Naive B cell (primary cell): ENCODE measurements at regions not wholly inside any gene's neighbourhood (a gene's known extent, or its start where the extent isn't known, plus 50 kb on each side); places are given as distances from the start of the nearest gene placed in this dataset.
"Not testable (repeated sequence)": the region's sequence is repeated elsewhere in the genome, so short reads cannot be mapped to it uniquely, and the experiment has no call there.

Experiments
- ATAC-seq, 2 donors: fragments of 150-1000 bp; cut with Tn5 transposase; 2 replicates each; pipeline ENCODE4 v1.10.0; 2021; ENCODE audit warnings: low read depth in 2 of 2, mild to moderate bottlenecking in 2 of 2, moderate library complexity in 2 of 2
- DNase-seq: peaks from one replicate; pipeline ENCODE4 v3.0.0; 2022
- H3K27ac Mint-ChIP-seq, 6 donors: one replicate each; pipeline ENCODE4 v1.8.0; 2020 to 2022; ENCODE audit warnings: mild to moderate bottlenecking in 6 of 6, mixed read lengths in 6 of 6, moderate library complexity in 5 of 6, inconsistent platforms in 2 of 6
- H3K27me3 Mint-ChIP-seq, 3 donors: one replicate each; pipeline ENCODE4 v1.8.0; 2021 to 2022; ENCODE audit warnings: mixed read lengths in 3 of 3, mild to moderate bottlenecking in 1 of 3
- H3K36me3 Mint-ChIP-seq, 2 donors: one replicate each; pipeline ENCODE4 v1.8.0; 2020 to 2022; ENCODE audit warnings: mixed read lengths in 2 of 2, inconsistent platforms in 1 of 2, mild to moderate bottlenecking in 1 of 2
- H3K4me1 Mint-ChIP-seq, 3 donors: one replicate each; pipeline ENCODE4 v1.8.0; 2020 to 2022; ENCODE audit warnings: mixed read lengths in 3 of 3, inconsistent platforms in 1 of 3, mild to moderate bottlenecking in 1 of 3, moderate library complexity in 1 of 3
- H3K4me3 Mint-ChIP-seq, 8 donors: one replicate each; pipeline ENCODE4 v1.8.0; 2020 to 2022; ENCODE audit warnings: mild to moderate bottlenecking in 8 of 8, mixed read lengths in 8 of 8, moderate library complexity in 8 of 8, inconsistent platforms in 2 of 8
- H3K9me3 Mint-ChIP-seq, 7 donors: one replicate each; pipeline ENCODE4 v1.8.0; 2020 to 2022; ENCODE audit warnings: mixed read lengths in 7 of 7, mild to moderate bottlenecking in 5 of 7, inconsistent platforms in 2 of 7, moderate library complexity in 1 of 7

DNA sequence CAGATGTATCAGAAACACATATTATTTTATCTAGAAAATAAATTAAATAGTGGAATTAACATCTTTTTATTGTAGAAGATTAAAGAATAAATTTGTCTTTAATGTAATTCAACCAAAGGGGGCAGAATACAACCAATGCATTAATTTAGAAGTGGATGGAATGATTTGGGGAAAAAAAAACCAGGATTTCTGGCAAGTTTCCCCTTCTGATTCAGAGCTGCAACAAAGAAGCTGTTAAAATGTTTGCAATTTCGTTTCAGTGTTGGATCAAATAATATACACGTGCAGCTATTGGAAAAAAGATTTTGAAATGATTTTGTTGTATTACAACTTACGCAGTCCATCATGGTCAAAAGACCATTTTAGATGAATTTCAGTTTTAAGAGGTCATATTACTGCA lies 71.6 kb upstream of the ZNF280D start:
- no peak for ATAC-seq
- DNase-seq, result no peak
- peaks cover under 1 to 27% (median 19%) of the 10 kb centered on the region in 7 donors for H3K9me3 Mint-ChIP-seq
- no peak overlapping the region for H3K4me3 Mint-ChIP-seq
- peaks cover 0 to 17% (median 9%) of the 10 kb centered on the region in 3 donors for H3K4me1 Mint-ChIP-seq
- no peaks in the 10 kb centered on the region for H3K27me3 Mint-ChIP-seq
- H3K36me3 Mint-ChIP-seq, result peaks cover 12 to 19% of the 10 kb centered on the region in 2 donors
- peak overlapping the region in 1 of 6 donors; percentile 50 for H3K27ac Mint-ChIP-seq

DNA sequence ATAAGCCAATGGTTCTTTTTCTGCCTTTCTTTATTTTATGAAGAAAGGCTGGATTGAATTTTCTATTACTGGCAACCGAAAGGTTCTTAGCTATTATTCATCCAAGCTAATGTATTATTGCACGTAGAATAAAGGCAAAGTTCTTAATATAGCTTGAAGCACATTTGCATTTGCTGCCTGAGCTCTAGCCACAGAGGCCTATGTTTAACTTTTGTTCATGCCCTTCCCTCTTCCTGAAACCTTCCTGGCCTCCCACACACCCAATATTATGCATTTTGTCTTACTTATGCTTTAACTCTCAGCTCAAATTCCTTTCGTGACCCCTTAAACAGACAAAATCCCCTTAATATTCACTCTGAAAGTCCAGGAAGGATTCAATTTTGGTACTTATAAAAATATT lies 71.0 kb upstream of the ZNF280D start:
- Mint-ChIP-seq H3K9me3 (peaks cover 0 to 24% (median 17%) of the 10 kb centered on the region in 7 donors), H3K27me3 (no peaks in the 10 kb centered on the region), H3K36me3 (peaks cover 12 to 18% of the 10 kb centered on the region in 2 donors), H3K4me3 (peak overlapping the region in 2 of 8 donors; percentile 40 to 46), H3K4me1 (peaks cover 0 to 17% (median 9%) of the 10 kb centered on the region in 3 donors), H3K27ac (peak overlapping the region in 2 of 6 donors; percentile 47 to 50)
- ATAC-seq (no peak), DNase-seq (no peak)

DNA sequence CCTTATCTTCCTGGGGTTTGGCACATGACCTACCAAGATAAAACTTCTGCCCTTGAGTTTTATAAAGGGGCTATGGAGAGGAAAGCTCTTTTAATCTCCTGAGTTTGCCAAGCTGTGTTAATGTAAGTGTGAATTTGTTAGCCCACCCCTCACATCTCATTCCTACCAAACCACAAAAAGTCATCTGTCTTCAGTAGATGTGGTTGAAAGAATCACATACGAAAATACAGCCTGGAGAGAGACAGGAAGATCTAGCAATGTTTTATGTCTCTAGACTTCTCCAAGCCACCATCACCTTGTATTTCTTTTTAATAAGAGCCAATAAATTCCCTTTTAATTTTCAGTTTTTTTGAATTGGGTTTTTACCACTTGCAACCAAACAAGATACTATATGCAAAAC lies 68.9 kb upstream of the ZNF280D start:
- Mint-ChIP-seq H3K27me3 (no peaks in the 10 kb centered on the region), H3K27ac (peak overlapping the region in 1 of 6 donors; percentile 34), H3K4me1 (peaks cover 0 to 17% (median 9%) of the 10 kb centered on the region in 3 donors), H3K36me3 (no peaks in the 10 kb centered on the region), H3K4me3 (no peak overlapping the region), H3K9me3 (peaks cover 0 to 5% (median 2%) of the 10 kb centered on the region in 7 donors)
- no peak for DNase-seq
- no peak for ATAC-seq

DNA sequence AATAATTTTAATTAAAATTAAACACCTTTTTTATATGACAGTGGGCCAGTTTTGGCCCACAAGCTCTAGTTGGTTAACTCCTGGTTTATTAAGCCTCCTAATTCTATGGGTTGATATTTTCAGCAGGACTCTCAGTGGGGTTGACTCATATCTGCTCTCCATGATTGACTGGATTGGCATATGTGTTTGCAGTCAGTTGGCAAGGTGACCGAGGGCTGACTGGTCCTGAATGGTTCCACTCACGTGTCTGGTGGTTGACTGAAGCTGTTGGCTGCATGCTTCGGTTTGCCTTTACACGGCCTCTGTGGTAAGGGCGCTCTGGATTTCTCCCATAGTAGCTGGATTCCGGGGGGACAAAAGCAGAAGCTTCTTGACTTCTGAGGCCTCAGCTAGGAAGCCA lies 65.3 kb upstream of the ZNF280D start:
- Mint-ChIP-seq H3K4me3 (no peak overlapping the region), H3K9me3 (peaks cover 0 to 6% (median 2%) of the 10 kb centered on the region in 7 donors), H3K27me3 (no peaks in the 10 kb centered on the region), H3K36me3 (no peaks in the 10 kb centered on the region), H3K27ac (no peak overlapping the region), H3K4me1 (peaks cover 0 to 5% (median 0%) of the 10 kb centered on the region in 3 donors)
- ATAC-seq (no peak), DNase-seq (no peak)

DNA sequence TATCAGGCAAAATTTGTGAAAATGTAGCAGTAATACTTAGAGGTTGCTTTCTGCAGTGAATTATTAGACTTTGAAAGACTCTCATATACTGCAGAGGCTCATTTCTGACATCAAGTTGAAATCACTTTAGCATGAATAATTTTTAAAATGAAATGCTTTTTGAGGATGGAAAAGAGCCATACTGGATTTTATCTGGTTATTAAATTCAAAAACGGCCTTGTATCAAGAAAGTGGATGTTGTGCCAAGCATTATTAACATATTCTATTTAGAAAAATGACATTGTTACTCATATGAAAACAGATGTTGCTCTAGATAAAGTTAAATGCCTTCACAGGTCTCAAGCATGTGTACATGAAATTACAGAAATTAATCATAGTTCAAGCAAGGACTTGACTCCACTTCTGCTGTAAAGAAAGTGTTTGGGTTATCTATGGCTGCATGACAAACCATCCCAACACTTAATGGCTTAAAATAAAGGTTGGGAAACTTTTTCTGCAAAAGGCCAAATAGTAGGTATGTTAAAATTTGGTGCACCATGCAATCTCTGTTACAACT lies 64.5 kb upstream of the ZNF280D start:
- Mint-ChIP-seq H3K4me3 (no peak overlapping the region), H3K36me3 (no peaks in the 10 kb centered on the region), H3K27ac (no peak overlapping the region), H3K4me1 (peaks cover 0 to 3% (median 0%) of the 10 kb centered on the region in 3 donors), H3K9me3 (peaks cover 0 to 14% (median 6%) of the 10 kb centered on the region in 7 donors), H3K27me3 (no peaks in the 10 kb centered on the region)
- DNase-seq, result no peak
- ATAC-seq, result no peak

DNA sequence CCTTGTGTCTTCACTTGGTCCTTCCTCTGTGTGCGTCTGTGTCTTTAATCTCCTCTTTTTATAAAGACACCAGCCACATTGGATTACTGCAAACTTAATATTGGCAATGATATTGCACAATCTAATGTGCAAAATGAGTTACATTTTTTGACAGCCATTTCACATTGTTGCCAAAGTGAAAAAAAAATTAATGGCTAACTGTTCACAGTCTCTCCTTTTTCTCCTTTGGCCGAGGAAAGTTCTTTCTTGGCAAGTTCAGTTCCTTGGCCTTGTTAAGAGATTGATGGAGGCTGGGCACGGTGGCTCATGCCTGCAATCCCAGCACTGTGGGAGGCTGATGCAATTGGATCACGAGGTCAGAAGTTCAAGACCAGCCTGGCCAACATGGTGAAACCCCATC lies 62.2 kb upstream of the ZNF280D start:
- no peak overlapping the region for H3K27ac Mint-ChIP-seq
- no peak for ATAC-seq
- no peak overlapping the region for H3K4me3 Mint-ChIP-seq
- H3K4me1 Mint-ChIP-seq, result no peaks in the 10 kb centered on the region
- H3K9me3 Mint-ChIP-seq, result peaks cover 0 to 29% (median 12%) of the 10 kb centered on the region in 7 donors
- H3K36me3 Mint-ChIP-seq, result peaks cover 0 to 6% of the 10 kb centered on the region in 2 donors
- H3K27me3 Mint-ChIP-seq, result peaks cover 0 to 4% (median 0%) of the 10 kb centered on the region in 3 donors
- no peak for DNase-seq

DNA sequence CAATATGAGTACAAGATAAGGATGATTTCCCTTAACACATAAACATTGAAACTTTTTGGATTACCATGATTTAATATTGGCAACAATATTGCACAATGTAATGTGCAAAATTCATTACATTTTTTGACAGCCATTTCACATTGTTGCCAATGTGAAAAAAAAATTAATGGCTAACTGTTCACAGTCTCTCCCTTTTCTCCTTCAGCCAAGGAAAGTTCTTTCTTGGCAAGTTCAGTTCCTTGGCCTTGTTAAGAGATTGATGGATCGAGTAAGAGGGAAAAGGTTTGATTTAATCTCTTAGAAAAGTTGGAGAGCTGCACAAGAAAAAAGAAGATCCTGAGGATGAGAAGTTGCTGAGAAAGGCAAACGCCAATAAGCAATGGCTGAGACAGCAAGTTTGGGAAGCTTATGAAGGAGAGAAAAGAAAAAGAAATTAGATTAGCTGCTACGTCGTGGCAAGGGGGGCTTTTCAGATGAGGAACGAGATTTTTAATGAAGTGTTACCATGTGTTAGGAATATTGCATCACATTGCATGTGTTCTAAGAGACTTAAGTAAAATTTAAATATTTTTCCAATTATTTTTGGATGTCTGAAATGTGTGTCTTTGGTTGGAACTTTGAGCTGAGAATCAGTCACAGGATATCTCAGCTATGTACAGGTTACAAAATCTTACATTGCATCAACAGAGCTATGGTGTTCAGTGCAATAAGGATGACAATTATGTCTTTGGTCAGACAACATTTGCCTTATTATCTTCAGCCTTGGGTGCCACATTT lies 61.4 kb upstream of the ZNF280D start:
- Mint-ChIP-seq H3K4me1 (no peaks in the 10 kb centered on the region), H3K9me3 (peaks cover 0 to 29% (median 12%) of the 10 kb centered on the region in 7 donors), H3K4me3 (no peak overlapping the region), H3K36me3 (peaks cover 0 to 6% of the 10 kb centered on the region in 2 donors), H3K27me3 (peaks cover 0 to 4% (median 0%) of the 10 kb centered on the region in 3 donors), H3K27ac (no peak overlapping the region)
- DNase-seq, result no peak
- no peak for ATAC-seq

DNA sequence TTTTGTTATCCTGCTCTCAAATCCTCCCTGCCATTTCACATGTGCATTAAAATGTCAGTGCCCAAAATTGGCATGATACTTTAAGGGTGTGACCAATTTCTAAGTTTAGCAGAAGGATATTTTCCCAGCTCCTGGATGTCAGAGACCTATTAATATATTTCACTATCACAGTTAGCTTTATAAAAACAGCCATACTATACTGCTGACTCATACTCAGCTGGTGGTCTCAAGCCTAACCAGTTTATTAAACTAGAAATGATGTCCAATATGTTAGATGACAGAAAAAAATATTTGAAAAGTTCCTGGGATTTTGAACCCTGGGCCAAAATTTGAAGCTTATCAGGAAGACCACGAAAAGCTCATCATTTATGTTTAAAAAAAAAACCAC lies 60.9 kb upstream of the ZNF280D start:
- ATAC-seq (no peak), DNase-seq (no peak)
- no peak overlapping the region for H3K27ac Mint-ChIP-seq
- H3K9me3 Mint-ChIP-seq, result peaks cover 0 to 29% (median 12%) of the 10 kb centered on the region in 7 donors
- H3K27me3 Mint-ChIP-seq, result peaks cover 0 to 4% (median 0%) of the 10 kb centered on the region in 3 donors
- no peaks in the 10 kb centered on the region for H3K4me1 Mint-ChIP-seq
- H3K36me3 Mint-ChIP-seq, result peaks cover 0 to 6% of the 10 kb centered on the region in 2 donors
- H3K4me3 Mint-ChIP-seq, result no peak overlapping the region

DNA sequence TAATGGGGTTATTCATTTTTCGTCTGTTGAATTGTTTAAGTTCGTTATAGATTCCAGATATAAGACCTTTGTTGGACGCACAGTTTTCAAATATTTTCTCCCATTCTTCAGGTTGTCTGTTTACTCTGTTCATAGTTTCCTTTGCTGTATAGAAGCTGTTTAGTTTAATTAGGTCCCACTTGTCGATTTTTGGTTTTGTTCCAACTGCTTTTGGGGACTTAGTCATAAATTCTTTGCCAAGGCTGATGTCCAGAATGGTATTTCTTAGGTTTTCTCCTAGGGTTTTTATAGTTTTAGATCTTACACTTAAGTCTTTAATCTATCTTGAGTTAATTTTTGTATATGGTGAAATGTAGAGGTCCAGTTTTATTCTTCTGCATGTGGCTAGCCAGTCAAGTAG lies 58.9 kb upstream of the ZNF280D start:
- no peaks in the 10 kb centered on the region for H3K4me1 Mint-ChIP-seq

DNA sequence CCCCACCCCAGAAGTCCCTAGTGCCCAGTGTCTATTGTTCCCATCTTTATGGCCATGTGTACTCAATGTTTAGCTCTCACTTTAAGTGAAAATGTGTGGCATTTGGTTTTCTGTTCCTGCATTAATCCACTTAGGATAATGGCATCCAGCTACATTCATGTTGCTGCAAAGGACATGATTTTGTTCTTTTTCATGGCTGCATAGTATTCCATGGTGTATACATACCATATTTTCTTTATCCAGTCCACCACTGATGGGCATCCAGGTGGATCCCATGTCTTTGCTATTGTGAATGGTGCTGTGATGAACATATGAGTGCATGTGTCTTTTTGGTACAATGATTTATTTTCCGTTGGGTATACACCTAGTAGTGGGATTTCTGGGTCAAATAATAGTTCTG lies 58.2 kb upstream of the ZNF280D start:
- H3K36me3 Mint-ChIP-seq, DNase-seq, H3K4me1 Mint-ChIP-seq, ATAC-seq, H3K27ac Mint-ChIP-seq, H3K27me3 Mint-ChIP-seq, H3K4me3 Mint-ChIP-seq: not testable (repeated sequence)
- H3K9me3 Mint-ChIP-seq, result peaks cover 0 to 29% (median 12%) of the 10 kb centered on the region in 7 donors

More for the DNA sequence above, 58.9 kb upstream of the ZNF280D start:
- Mint-ChIP-seq H3K27ac (no peak overlapping the region), H3K9me3 (peaks cover 0 to 29% (median 12%) of the 10 kb centered on the region in 7 donors), H3K27me3 (peaks cover 0 to 4% (median 0%) of the 10 kb centered on the region in 3 donors), H3K4me3 (no peak overlapping the region), H3K36me3 (peaks cover 0 to 6% of the 10 kb centered on the region in 2 donors)
- DNase-seq (no peak), ATAC-seq (no peak)

DNA sequence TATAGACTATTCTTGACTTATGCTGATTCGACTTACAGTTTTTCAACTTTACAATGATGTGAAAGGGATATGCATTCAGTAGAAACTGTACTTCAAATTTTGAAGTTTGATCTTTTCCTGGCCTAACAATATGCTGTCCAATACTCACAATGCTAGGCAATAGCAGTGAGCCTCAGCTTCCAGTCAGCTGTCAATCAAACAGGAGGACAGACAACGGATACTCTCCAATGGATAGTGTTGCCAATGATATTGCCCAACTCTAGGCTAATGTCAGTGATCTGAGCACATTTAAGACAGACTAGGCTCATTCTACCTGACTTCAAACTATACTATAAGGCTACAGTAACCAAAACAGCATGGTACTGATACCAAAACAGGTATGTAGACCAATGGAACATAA lies 55.0 kb upstream of the ZNF280D start:
- ATAC-seq (no peak), DNase-seq (no peak)
- H3K9me3 Mint-ChIP-seq, result peaks cover 0 to 20% (median 10%) of the 10 kb centered on the region in 7 donors
- H3K27me3 Mint-ChIP-seq, result peaks cover 0 to 4% (median 0%) of the 10 kb centered on the region in 3 donors
- H3K36me3 Mint-ChIP-seq, result peaks cover 0 to 6% of the 10 kb centered on the region in 2 donors
- H3K27ac Mint-ChIP-seq, result no peak overlapping the region
- H3K4me3 Mint-ChIP-seq, result no peak overlapping the region
- H3K4me1 Mint-ChIP-seq, result no peaks in the 10 kb centered on the region

DNA sequence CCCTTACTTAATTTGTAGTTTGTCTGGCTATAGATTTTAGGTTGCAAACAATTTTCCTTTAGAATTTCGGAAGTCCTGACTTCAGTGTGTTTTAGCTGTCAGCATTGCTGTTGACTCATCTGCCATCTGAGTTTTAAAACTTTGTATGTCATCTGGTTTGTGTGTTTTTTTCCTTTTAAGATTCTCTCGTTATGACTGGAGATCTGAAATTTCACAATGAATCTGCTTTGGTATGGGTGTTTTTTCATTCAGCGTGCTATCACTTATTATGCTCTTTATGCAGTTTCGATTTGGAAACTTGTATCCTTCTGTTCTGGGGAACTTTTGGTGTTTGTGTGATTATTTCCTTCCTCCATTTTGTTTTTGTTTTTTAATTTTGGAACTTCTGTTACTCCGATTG lies 53.7 kb upstream of the ZNF280D start:
- Mint-ChIP-seq H3K27ac (peak overlapping the region in 2 of 6 donors; percentile 82 to 91), H3K36me3 (no peaks in the 10 kb centered on the region), H3K4me3 (no peak overlapping the region), H3K27me3 (no peaks in the 10 kb centered on the region), H3K4me1 (no peaks in the 10 kb centered on the region), H3K9me3 (peaks cover 0 to 6% (median 4%) of the 10 kb centered on the region in 7 donors)
- ATAC-seq (no peak), DNase-seq (no peak)

DNA sequence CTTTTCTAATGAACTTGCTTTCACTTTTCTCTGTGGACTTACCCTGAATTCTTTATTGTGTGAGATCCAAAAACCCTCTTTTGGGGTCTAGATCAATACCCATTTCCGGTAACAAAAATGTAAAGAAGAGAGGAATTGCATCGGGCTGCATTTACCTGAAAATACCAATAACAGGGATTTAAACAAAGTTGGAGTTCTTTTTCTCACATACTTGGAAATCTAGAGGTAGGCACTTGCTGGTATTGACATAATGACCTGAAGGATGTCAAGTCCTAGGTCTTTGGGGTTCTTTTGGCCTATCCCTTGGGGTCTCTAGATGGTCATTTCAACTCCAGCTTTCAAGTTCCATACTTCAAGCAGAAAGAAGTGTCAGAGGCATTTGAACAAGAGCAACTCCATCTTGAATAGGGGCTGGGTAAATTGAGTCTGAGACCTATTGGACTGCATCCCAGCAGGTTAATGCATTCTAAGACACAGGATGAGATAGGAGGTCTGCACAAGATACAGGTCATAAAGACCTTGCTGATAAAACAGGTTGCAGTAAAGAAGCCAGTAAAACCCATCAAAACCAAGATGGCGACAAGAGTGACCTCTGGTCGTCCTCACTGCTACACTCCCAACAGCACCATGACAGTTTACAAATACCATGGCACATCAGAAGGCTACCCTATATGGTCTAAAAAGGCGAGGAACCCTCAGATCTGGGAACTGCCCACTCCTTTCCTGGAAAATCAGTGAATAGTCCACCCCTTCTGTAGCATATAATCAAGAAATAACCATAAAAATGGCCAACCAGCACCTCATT lies 50.8 kb upstream of the ZNF280D start:
- Mint-ChIP-seq H3K27ac (no peak overlapping the region), H3K27me3 (peaks cover 0 to 7% (median 0%) of the 10 kb centered on the region in 3 donors), H3K9me3 (peaks cover 0 to 13% (median 5%) of the 10 kb centered on the region in 7 donors), H3K36me3 (no peaks in the 10 kb centered on the region), H3K4me1 (peaks cover 7 to 9% (median 8%) of the 10 kb centered on the region in 3 donors), H3K4me3 (no peak overlapping the region)
- no peak for DNase-seq
- ATAC-seq, result no peak
